Nephron progenitor cell (in vitro differentiated cells): ENCODE measurements at regions not wholly inside any gene's neighbourhood (a gene's known extent, or its start where the extent isn't known, plus 50 kb on each side); places are given as distances from the start of the nearest gene placed in this dataset.
A peak's percentile ranks its signal among the peaks of the same experiment; 100 is the strongest.

Experiments
- DNase-seq: peaks from one replicate; pipeline ENCODE4 v3.0.0; 2021
- H3K27ac Mint-ChIP-seq: 2 replicates; pipeline ENCODE4 v1.8.0; 2021; ENCODE audit warnings: mild to moderate bottlenecking, moderate library complexity, mixed read lengths
- H3K27me3 Mint-ChIP-seq: 2 replicates; pipeline ENCODE4 v1.8.0; 2021; ENCODE audit warnings: mild to moderate bottlenecking, low read depth, mixed read lengths; ENCODE audit not compliant: poor library complexity
- H3K36me3 Mint-ChIP-seq: 2 replicates; pipeline ENCODE4 v1.8.0; 2021; ENCODE audit warnings: low read depth, mixed read lengths
- H3K4me1 Mint-ChIP-seq: 2 replicates; pipeline ENCODE4 v1.8.0; 2021; ENCODE audit warnings: mixed read lengths
- H3K4me3 Mint-ChIP-seq: 2 replicates; pipeline ENCODE4 v1.8.0; 2021; ENCODE audit warnings: mild to moderate bottlenecking, moderate library complexity, mixed read lengths
- H3K9me3 Mint-ChIP-seq: 2 replicates; pipeline ENCODE4 v1.8.0; 2021; ENCODE audit warnings: mild to moderate bottlenecking, moderate library complexity, mixed read lengths
- CTCF ChIP-seq: fragments of 200-600 bp; sonication (generic); IDR thresholded peaks from 2 replicates; pipeline ENCODE4 v1.5.0; 2021; ENCODE audit warnings: antibody characterized with exemption

GRCh38 chr11:128153697-128154048, 433.7 kb downstream of the ETS1 start:
- H3K36me3 Mint-ChIP-seq: no peaks in the 10 kb centered on the region
- no peak overlapping the region for H3K27ac Mint-ChIP-seq
- no peak for TF ChIP-seq CTCF
- no peaks in the 10 kb centered on the region for H3K9me3 Mint-ChIP-seq
- no peak for DNase-seq
- H3K4me3 Mint-ChIP-seq: no peak overlapping the region
- H3K4me1 Mint-ChIP-seq: peaks cover 72% of the 10 kb centered on the region
- H3K27me3 Mint-ChIP-seq: peaks cover 3% of the 10 kb centered on the region

GRCh38 chr11:128152796-128153696, 434.3 kb downstream of the ETS1 start:
- TF ChIP-seq CTCF: no peak

GRCh38 chr11:128151780-128152179, 435.6 kb downstream of the ETS1 start:
- H3K4me1 Mint-ChIP-seq: peaks cover 85% of the 10 kb centered on the region
- no peak overlapping the region for H3K4me3 Mint-ChIP-seq
- H3K27ac Mint-ChIP-seq: peak overlapping the region; percentile 94
- TF ChIP-seq CTCF: no peak
- H3K36me3 Mint-ChIP-seq: no peaks in the 10 kb centered on the region
- no peak for DNase-seq
- peaks cover 3% of the 10 kb centered on the region for H3K27me3 Mint-ChIP-seq
- no peaks in the 10 kb centered on the region for H3K9me3 Mint-ChIP-seq

More at GRCh38 chr11:128152796-128153696, 434.3 kb downstream of the ETS1 start:
- Mint-ChIP-seq H3K9me3 (no peaks in the 10 kb centered on the region), H3K4me3 (peak overlapping the region; percentile 36), H3K27ac (no peak overlapping the region), H3K27me3 (peaks cover 3% of the 10 kb centered on the region), H3K4me1 (peaks cover 78% of the 10 kb centered on the region), H3K36me3 (no peaks in the 10 kb centered on the region)
- no peak for DNase-seq

GRCh38 chr11:128151338-128151737, 436.0 kb downstream of the ETS1 start:
- H3K4me1 Mint-ChIP-seq: peaks cover 87% of the 10 kb centered on the region
- DNase-seq: no peak

GRCh38 chr11:128148208-128148607, 439.1 kb downstream of the ETS1 start:
- Mint-ChIP-seq H3K36me3 (no peaks in the 10 kb centered on the region), H3K4me3 (peak overlapping the region; percentile 4), H3K27me3 (peaks cover 3% of the 10 kb centered on the region), H3K4me1 (peaks cover 60% of the 10 kb centered on the region), H3K27ac (peak overlapping the region; percentile 55), H3K9me3 (no peaks in the 10 kb centered on the region)
- no peak for TF ChIP-seq CTCF
- DNase-seq: no peak

More at GRCh38 chr11:128151338-128151737, 436.0 kb downstream of the ETS1 start:
- no peak for TF ChIP-seq CTCF
- Mint-ChIP-seq H3K4me3 (no peak overlapping the region), H3K27me3 (peaks cover 3% of the 10 kb centered on the region), H3K9me3 (no peaks in the 10 kb centered on the region), H3K27ac (no peak overlapping the region), H3K36me3 (no peaks in the 10 kb centered on the region)
